ENCODE measurements at regions not wholly inside any gene's neighbourhood (a gene's known extent, or its start where the extent isn't known, plus 50 kb on each side); places are given as distances from the start of the nearest gene placed in this dataset.

DNA sequence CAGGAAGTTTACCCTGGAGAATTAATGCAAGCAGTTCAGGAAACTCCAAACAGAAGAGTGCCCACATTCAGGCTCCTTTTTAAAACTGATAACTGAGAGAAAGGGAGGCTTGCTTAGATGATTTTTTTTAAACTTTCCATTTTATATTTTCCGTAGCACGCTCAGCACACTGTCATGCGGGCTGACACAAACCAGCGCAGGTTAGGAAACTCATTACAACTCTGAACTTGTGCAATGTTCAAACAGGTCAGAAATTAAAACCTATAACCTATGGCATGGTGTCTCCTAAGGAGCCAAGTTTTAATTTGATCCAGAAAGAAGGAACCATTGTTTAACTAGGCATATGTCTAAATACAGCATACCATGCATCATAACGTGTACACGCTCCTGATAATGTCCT is 117.7 kb upstream of the SMIM21 start:
- H3K4me2 ChIP-seq (replicated peaks; ENCODE audit: extremely low read depth, low read length, poor library complexity, severe bottlenecking), result no peak overlapping the region
- H3K4me1 ChIP-seq (ENCODE audit: control insufficient read depth in 1 of 2, insufficient read depth in 2 of 2, low read length in 2 of 2), result no peaks in the 10 kb centered on the region
- no peaks in the 10 kb centered on the region for H3K79me2 ChIP-seq (ENCODE audit: insufficient read depth, low read length)
- no peak overlapping the region for H3K27ac Mint-ChIP-seq
- no peak overlapping the region for H3K9ac ChIP-seq (ENCODE audit: insufficient read depth, low read length, poor library complexity, severe bottlenecking)
- no peak overlapping the region for H3K4me3 Mint-ChIP-seq
- no peak overlapping the region for H3K27ac ChIP-seq (ENCODE audit: low read depth in 1 of 2, low read length in 2 of 2)
- no peaks in the 10 kb centered on the region for H4K20me1 ChIP-seq (ENCODE audit: insufficient read depth, low read length)
- H2AFZ ChIP-seq (ENCODE audit: insufficient read depth, low read depth, low read length, poor library complexity, severe bottlenecking), result no peak overlapping the region
- peaks cover 0 to 17% (median 5%) of the 10 kb centered on the region in 7 donors for H3K9me3 Mint-ChIP-seq
- H3K4me1 Mint-ChIP-seq, result no peaks in the 10 kb centered on the region
- H3K27me3 Mint-ChIP-seq (ENCODE audit: low read depth in 3 of 3), result peaks cover 0 to 4% (median 3%) of the 10 kb centered on the region in 3 donors
- 100% methylated on average over 2 of the region's 6 CpGs for WGBS (ENCODE audit: insufficient coverage)
- TF ChIP-seq, protein P1, sequence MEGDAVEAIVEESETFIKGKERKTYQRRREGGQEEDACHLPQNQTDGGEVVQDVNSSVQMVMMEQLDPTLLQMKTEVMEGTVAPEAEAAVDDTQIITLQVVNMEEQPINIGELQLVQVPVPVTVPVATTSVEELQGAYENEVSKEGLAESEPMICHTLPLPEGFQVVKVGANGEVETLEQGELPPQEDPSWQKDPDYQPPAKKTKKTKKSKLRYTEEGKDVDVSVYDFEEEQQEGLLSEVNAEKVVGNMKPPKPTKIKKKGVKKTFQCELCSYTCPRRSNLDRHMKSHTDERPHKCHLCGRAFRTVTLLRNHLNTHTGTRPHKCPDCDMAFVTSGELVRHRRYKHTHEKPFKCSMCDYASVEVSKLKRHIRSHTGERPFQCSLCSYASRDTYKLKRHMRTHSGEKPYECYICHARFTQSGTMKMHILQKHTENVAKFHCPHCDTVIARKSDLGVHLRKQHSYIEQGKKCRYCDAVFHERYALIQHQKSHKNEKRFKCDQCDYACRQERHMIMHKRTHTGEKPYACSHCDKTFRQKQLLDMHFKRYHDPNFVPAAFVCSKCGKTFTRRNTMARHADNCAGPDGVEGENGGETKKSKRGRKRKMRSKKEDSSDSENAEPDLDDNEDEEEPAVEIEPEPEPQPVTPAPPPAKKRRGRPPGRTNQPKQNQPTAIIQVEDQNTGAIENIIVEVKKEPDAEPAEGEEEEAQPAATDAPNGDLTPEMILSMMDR (IDR thresholded peaks at IDR 0.05), result no peak
- H3K9me3 ChIP-seq (replicated peaks in 1 of 2; ENCODE audit: control insufficient read depth in 1 of 2, insufficient read depth in 1 of 2, low read length in 2 of 2), result peaks cover 0 to 2% of the 10 kb centered on the region in 2 donors
- H3K36me3 ChIP-seq (replicated peaks in 1 of 2; ENCODE audit: control insufficient read depth in 1 of 2, insufficient read depth in 2 of 2, low read length in 2 of 2), result no peaks in the 10 kb centered on the region
- DNase-seq, result no peak
- no peak overlapping the region for H3K4me3 ChIP-seq (replicated peaks in 1 of 3; ENCODE audit: low read depth in 2 of 3, low read length in 3 of 3)
- no peaks in the 10 kb centered on the region for H3K36me3 Mint-ChIP-seq
- intact Hi-C loops (cut with micrococcal nuclease), result no loop called here
- peaks cover 0 to 2% of the 10 kb centered on the region in 2 donors for H3K27me3 ChIP-seq (ENCODE audit: control insufficient read depth in 2 of 2, insufficient read depth in 2 of 2, low read length in 2 of 2)

DNA sequence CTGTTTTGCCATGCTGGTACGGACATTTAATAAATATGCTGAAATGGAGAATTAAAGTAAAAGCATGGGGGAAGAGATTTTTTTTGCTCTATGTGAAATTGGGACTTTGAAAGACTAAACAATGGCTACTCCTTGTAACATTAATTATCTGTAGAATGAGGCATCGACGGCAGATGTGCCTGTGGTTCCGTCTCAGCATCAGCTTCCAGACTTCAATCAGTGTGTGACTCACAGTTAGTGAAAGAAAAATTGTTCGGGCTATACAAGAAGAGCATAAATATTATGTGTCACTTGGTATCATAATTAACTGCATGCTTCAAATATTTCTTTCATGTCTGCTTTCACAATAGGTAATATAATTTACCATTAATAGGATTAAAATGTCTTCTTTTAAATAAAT is 117.0 kb upstream of the SMIM21 start:
- H3K27ac ChIP-seq (ENCODE audit: low read depth in 1 of 2, low read length in 2 of 2), result no peak overlapping the region
- peaks cover 0 to 2% of the 10 kb centered on the region in 2 donors for H3K27me3 ChIP-seq (ENCODE audit: control insufficient read depth in 2 of 2, insufficient read depth in 2 of 2, low read length in 2 of 2)
- H3K36me3 ChIP-seq (replicated peaks in 1 of 2; ENCODE audit: control insufficient read depth in 1 of 2, insufficient read depth in 2 of 2, low read length in 2 of 2), result no peaks in the 10 kb centered on the region
- Mint-ChIP-seq H3K4me1 (no peaks in the 10 kb centered on the region), H3K27me3 (ENCODE audit: low read depth in 3 of 3) (peaks cover 0 to 4% (median 3%) of the 10 kb centered on the region in 3 donors), H3K36me3 (no peaks in the 10 kb centered on the region), H3K9me3 (peaks cover 0 to 17% (median 4%) of the 10 kb centered on the region in 7 donors), H3K27ac (no peak overlapping the region), H3K4me3 (no peak overlapping the region)
- no peak overlapping the region for H3K9ac ChIP-seq (ENCODE audit: insufficient read depth, low read length, poor library complexity, severe bottlenecking)
- no peaks in the 10 kb centered on the region for H3K4me1 ChIP-seq (ENCODE audit: control insufficient read depth in 1 of 2, insufficient read depth in 2 of 2, low read length in 2 of 2)
- DNase-seq, result no peak
- H3K4me2 ChIP-seq (replicated peaks; ENCODE audit: extremely low read depth, low read length, poor library complexity, severe bottlenecking), result no peak overlapping the region
- no peaks in the 10 kb centered on the region for H3K79me2 ChIP-seq (ENCODE audit: insufficient read depth, low read length)
- no peaks in the 10 kb centered on the region for H4K20me1 ChIP-seq (ENCODE audit: insufficient read depth, low read length)
- intact Hi-C loops (cut with micrococcal nuclease), result no loop called here
- TF ChIP-seq, protein P1 (IDR thresholded peaks at IDR 0.05), result no peak
- peaks cover 0 to 2% of the 10 kb centered on the region in 2 donors for H3K9me3 ChIP-seq (replicated peaks in 1 of 2; ENCODE audit: control insufficient read depth in 1 of 2, insufficient read depth in 1 of 2, low read length in 2 of 2)
- H2AFZ ChIP-seq (ENCODE audit: insufficient read depth, low read depth, low read length, poor library complexity, severe bottlenecking), result no peak overlapping the region
- no peak overlapping the region for H3K4me3 ChIP-seq (replicated peaks in 1 of 3; ENCODE audit: low read depth in 2 of 3, low read length in 3 of 3)
- WGBS (ENCODE audit: insufficient coverage), result no CpG with 5 or more reads among the region's 5 CpGs
